ENCODE measurements at regions not wholly inside any gene's neighbourhood (a gene's known extent, or its start where the extent isn't known, plus 50 kb on each side); places are given as distances from the start of the nearest gene placed in this dataset.

GRCh38 chr6:105561486-105561885 is 158.6 kb upstream of the PREP start:
- no peaks in the 10 kb centered on the region for H3K79me2 ChIP-seq (ENCODE audit: low read depth)
- TF ChIP-seq EZH2 (IDR thresholded peaks at IDR 0.05; ENCODE audit: low read depth) (no peak), CTCF (conservative IDR thresholded peaks at IDR 0.05) (no peak)
- no peak overlapping the region for H3K27ac ChIP-seq
- no peaks in the 10 kb centered on the region for H3K9me3 ChIP-seq (ENCODE audit: insufficient read depth, low read depth)
- no peaks in the 10 kb centered on the region for H3K36me3 ChIP-seq (ENCODE audit: low read depth)
- no TSS peak for BruUV-seq (replicated peaks)
- H2AFZ ChIP-seq: no peak overlapping the region
- no peaks in the 10 kb centered on the region for H4K20me1 ChIP-seq (ENCODE audit: insufficient read depth)
- ChIA-PET CTCF (no interaction called here), POLR2A (ENCODE audit: unreplicated experiment) (no interaction called here)
- no peak overlapping the region for H3K4me3 ChIP-seq
- no peaks in the 10 kb centered on the region for H3F3A ChIP-seq (ENCODE audit: insufficient read depth, low read depth)
- no peaks in the 10 kb centered on the region for H3K4me1 ChIP-seq (replicated peaks; ENCODE audit: insufficient read depth)
- DNase-seq: no peak
- H3K9me2 ChIP-seq (ENCODE audit: insufficient read depth): no peaks in the 10 kb centered on the region
- no peaks in the 10 kb centered on the region for H3K27me3 ChIP-seq (ENCODE audit: insufficient read depth, low read depth)
- intact Hi-C loops (cut with micrococcal nuclease; ENCODE audit: unreplicated experiment): no loop called here
- H3K4me2 ChIP-seq: no peak overlapping the region

- no peak for DNase-seq
Measured at GRCh38 chr6:105560611-105561066, 157.8 kb upstream of the PREP start.

GRCh38 chr6:105557291-105557690 is 154.4 kb upstream of the PREP start:
- Histone ChIP-seq H3K4me2 (no peak overlapping the region), H3K27me3 (ENCODE audit: insufficient read depth, low read depth) (no peaks in the 10 kb centered on the region)
- CTCF ChIA-PET: no interaction called here

More at GRCh38 chr6:105560611-105561066, 157.8 kb upstream of the PREP start:
- H3K27ac ChIP-seq: no peak overlapping the region
- ChIA-PET CTCF (no interaction called here), POLR2A (ENCODE audit: unreplicated experiment) (no interaction called here)
- no peak overlapping the region for H3K4me3 ChIP-seq
- no peak overlapping the region for H2AFZ ChIP-seq
- no peaks in the 10 kb centered on the region for H3K27me3 ChIP-seq (ENCODE audit: insufficient read depth, low read depth)
- BruUV-seq (replicated peaks): no TSS peak
- H3K79me2 ChIP-seq (ENCODE audit: low read depth): no peaks in the 10 kb centered on the region
- TF ChIP-seq EZH2 (IDR thresholded peaks at IDR 0.05; ENCODE audit: low read depth) (no peak), CTCF (conservative IDR thresholded peaks at IDR 0.05) (no peak)
- no peaks in the 10 kb centered on the region for H3F3A ChIP-seq (ENCODE audit: insufficient read depth, low read depth)
- H3K4me1 ChIP-seq (replicated peaks; ENCODE audit: insufficient read depth): no peaks in the 10 kb centered on the region
- no peak overlapping the region for H3K4me2 ChIP-seq
- H4K20me1 ChIP-seq (ENCODE audit: insufficient read depth): no peaks in the 10 kb centered on the region
- H3K36me3 ChIP-seq (ENCODE audit: low read depth): no peaks in the 10 kb centered on the region
- H3K9me2 ChIP-seq (ENCODE audit: insufficient read depth): no peaks in the 10 kb centered on the region
- intact Hi-C loops (cut with micrococcal nuclease; ENCODE audit: unreplicated experiment): no loop called here
- no peaks in the 10 kb centered on the region for H3K9me3 ChIP-seq (ENCODE audit: insufficient read depth, low read depth)

More at GRCh38 chr6:105557291-105557690, 154.4 kb upstream of the PREP start:
- no peak overlapping the region for H3K4me3 ChIP-seq
- H3K27ac ChIP-seq: no peak overlapping the region
- H2AFZ ChIP-seq: no peak overlapping the region
- no peaks in the 10 kb centered on the region for H3F3A ChIP-seq (ENCODE audit: insufficient read depth, low read depth)
- POLR2A ChIA-PET (ENCODE audit: unreplicated experiment): interaction anchor here (0.6 kb wide), 1 partner anchor 745 kb away, joined by 13 read pairs; no protein-coding TSS in a partner anchor
- no peaks in the 10 kb centered on the region for H4K20me1 ChIP-seq (ENCODE audit: insufficient read depth)
- no peaks in the 10 kb centered on the region for H3K36me3 ChIP-seq (ENCODE audit: low read depth)
- no TSS peak for BruUV-seq (replicated peaks)
- no peak for DNase-seq
- H3K4me1 ChIP-seq (replicated peaks; ENCODE audit: insufficient read depth): peaks cover 13% of the 10 kb centered on the region
- no peaks in the 10 kb centered on the region for H3K79me2 ChIP-seq (ENCODE audit: low read depth)
- no peaks in the 10 kb centered on the region for H3K9me3 ChIP-seq (ENCODE audit: insufficient read depth, low read depth)
- TF ChIP-seq EZH2 (IDR thresholded peaks at IDR 0.05; ENCODE audit: low read depth) (no peak), CTCF (conservative IDR thresholded peaks at IDR 0.05) (no peak)
- no peaks in the 10 kb centered on the region for H3K9me2 ChIP-seq (ENCODE audit: insufficient read depth)
- intact Hi-C loops (cut with micrococcal nuclease; ENCODE audit: unreplicated experiment): no loop called here

Data from PC-9 (cell line).